HL-60 (cell line): ENCODE measurements at regions not wholly inside any gene's neighbourhood (a gene's known extent, or its start where the extent isn't known, plus 50 kb on each side); places are given as distances from the start of the nearest gene placed in this dataset.
"Not testable (repeated sequence)": the region's sequence is repeated elsewhere in the genome, so short reads cannot be mapped to it uniquely, and the experiment has no call there.

ENCODE experiments used
- DNase-seq, 2 experiments: peaks; one replicate each; pipeline ENCODE4 v3.0.0-alpha.2; 2010 to 2020; ENCODE audit warnings: low read depth in 1 of 2, low spot score in 1 of 2
- H3K27ac ChIP-seq: fragments of 250-450 bp; sonication (Bioruptor Pico); replicated peaks from 2 replicates; pipeline ENCODE4 v1.5.1; 2020; ENCODE audit warnings: mild to moderate bottlenecking, moderate library complexity
- H3K27me3 ChIP-seq: fragments of 250-450 bp; sonication (Bioruptor Pico); 2 replicates; pipeline ENCODE4 v1.5.1; 2021; ENCODE audit warnings: mild to moderate bottlenecking, moderate library complexity; ENCODE audit not compliant: insufficient read depth, poor library complexity, severe bottlenecking
- H3K4me3 ChIP-seq: replicated peaks from 2 replicates; pipeline ENCODE4 v1.5.1; 2011; ENCODE audit warnings: mild to moderate bottlenecking, control low read depth, low read length; ENCODE audit not compliant: insufficient read depth

DNA sequence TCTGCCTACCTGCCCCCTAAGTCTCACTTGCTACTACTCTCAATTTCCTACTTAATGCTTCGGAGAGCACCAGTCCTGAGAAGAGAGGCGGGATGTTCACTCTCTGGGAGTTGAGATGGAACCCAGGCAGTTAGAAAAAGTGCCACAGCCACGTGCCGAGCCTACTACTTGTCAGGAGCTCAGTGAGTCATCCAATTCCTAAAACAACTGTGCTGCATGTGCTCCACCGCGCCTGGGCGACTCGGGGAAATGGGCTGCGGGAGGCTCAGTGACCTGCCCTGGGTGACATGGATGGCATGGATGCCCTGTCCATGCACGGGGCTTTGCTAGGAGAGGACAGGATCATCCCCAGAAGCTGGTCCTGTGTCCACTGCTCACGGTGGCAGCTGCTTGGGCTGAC, 2884.2 kb downstream of the RPIA start:
- not testable (repeated sequence) for H3K27ac ChIP-seq, H3K4me3 ChIP-seq, DNase-seq, H3K27me3 ChIP-seq

DNA sequence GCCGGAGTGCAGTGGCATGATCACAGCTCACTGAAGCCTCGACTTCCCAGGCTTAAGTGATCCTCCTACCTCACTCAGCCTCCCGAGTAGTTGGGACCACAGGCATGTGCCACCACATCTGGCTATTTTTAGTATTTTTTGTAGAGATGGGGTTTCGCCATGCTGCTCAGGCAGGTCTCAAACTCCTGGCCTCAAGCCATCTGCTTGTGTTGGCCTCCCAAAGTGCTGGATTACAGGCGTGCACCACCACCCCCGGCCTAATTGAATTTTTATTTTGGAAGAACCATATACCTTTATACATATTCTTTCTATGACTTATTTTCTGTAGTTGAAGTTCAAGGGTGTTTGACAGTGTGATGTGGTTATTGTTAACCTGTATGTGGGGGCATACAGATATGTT, 2885.9 kb downstream of the RPIA start:
- H3K4me3 ChIP-seq, H3K27me3 ChIP-seq, H3K27ac ChIP-seq, DNase-seq: not testable (repeated sequence)

DNA sequence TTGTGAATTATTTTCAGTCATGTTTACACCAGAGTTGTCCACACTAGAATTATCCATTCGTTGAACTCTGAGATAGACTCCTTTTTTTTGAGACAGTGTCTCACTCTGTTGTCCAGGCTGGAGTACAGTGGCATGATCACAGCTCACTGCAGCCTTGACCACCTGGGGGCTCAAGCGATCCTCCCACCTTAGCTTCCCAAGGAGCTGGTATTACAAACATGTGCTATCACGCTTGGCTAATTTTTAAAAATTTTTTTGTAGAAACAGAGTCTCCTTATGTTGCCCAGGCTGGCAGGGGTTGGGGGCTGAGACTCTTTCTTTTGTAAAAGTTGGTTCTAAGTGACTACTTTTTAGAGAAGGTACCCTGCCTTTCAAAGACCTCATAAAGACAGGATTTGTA, 2887.2 kb downstream of the RPIA start:
- not testable (repeated sequence) for H3K4me3 ChIP-seq, H3K27ac ChIP-seq, H3K27me3 ChIP-seq, DNase-seq

DNA sequence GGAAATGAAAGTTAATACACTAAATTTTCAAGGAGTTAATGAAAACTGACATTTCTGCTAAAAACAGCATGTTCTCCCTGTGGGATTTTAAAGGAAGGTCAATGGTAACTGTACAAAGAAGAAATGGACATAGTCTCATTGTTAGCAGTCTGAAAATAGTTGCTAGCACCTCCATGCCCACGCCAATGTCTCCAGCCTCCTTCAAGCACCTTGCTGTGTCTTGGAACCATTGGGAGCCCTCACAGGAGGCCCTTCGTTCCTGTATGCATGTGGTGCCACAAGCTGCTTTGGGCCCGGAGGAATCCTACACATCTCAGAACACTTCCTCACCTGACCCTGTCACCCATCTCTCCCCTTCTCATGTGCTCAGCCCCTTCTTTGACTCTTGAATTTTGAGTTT, 2888.1 kb downstream of the RPIA start:
- H3K27me3 ChIP-seq, H3K27ac ChIP-seq, DNase-seq, H3K4me3 ChIP-seq: not testable (repeated sequence)

DNA sequence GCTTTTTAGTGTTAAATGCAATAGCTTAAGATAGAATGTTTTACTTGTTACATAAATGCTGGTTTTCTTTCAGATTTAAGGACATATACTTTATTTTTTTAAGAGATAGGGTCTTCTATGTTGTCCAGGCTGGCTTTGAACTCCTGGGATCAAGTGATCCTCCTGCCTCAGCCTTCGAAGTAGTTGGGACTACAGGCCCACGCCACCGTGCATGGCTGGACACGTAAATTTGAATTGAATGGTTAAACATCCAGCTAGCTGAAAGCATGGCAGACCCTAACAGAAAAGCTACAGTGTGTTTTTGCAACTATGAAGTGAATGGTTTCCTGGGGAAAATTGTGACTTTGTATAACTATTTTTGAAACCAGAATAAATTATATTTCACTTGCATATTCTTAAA, 2888.6 kb downstream of the RPIA start:
- DNase-seq, H3K27ac ChIP-seq, H3K27me3 ChIP-seq, H3K4me3 ChIP-seq: not testable (repeated sequence)

DNA sequence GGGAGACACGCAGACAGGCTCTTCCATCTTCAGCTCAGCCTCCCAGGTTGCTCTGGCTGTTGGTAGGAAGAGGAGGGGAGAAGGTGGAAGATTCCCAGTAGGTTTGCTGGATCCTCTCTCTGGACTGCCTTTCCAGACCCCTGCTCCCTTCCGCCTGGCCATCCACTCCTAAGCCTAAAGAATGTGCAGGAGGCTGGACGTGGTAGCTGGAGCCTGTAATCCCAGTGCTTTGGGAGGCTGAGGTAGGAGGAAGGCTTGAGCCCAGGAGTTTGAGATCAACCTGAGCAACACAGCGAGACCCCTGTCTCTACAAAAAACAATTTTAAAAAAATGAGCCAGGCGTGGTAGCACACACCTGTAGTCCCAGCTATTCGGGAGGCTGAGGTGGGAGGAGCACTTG, 2895.6 kb downstream of the RPIA start:
- not testable (repeated sequence) for H3K27me3 ChIP-seq, H3K4me3 ChIP-seq, H3K27ac ChIP-seq, DNase-seq

DNA sequence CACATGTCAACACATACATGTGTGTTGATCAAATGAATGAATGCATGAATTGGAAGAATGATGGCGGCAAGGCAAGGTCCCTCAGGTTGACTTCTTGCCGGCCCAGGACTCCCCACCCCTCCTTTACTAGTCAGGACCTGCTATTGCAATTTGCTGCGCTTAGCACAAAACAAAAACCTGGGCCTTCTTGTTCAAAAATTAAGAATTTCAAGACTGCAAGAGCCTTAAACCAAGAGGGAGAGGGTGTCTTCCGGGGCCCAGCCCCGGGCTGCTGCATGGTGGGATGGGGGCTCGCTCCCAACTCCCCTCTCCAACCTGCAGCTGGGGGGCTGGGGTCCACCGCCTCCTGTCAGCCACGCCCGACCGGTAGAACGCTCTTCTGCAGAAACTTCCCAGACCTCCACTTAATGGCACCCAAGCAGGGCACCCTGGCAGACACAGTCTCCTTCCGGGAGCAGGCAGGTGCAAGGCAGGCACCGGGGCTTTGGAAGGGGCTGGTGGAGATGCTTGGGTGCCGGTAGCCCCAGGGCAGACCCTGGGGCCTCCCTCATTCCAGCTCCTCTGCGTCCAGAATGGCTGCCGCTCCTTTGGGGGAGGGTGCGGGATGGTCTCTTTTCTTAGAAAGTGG, 2896.5 kb downstream of the RPIA start:
- not testable (repeated sequence) for H3K27me3 ChIP-seq, H3K27ac ChIP-seq, H3K4me3 ChIP-seq, DNase-seq

DNA sequence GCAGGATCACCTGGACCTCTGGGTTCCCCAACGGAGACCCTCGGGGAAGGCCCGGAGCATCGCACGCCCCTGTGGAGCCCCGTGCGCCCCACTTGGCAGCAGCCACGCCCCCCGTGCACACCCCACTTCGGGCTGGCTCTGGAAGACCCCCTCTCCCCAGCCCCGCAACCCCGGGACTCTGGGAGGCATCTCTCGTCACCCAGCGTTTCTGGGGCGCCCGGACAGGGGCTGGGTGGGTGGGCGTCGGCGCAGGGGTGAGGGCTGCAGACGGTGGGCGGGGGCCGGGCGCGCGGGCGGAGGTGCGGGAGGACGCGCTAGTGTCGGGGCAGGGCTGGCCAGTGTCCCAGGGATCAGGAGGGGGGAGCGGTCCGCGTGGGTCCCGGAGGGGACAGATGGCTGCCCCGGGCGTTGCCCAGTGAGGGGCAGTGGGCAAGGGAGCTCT, 2897.3 kb downstream of the RPIA start:
- not testable (repeated sequence) for H3K4me3 ChIP-seq, H3K27me3 ChIP-seq, DNase-seq

DNA sequence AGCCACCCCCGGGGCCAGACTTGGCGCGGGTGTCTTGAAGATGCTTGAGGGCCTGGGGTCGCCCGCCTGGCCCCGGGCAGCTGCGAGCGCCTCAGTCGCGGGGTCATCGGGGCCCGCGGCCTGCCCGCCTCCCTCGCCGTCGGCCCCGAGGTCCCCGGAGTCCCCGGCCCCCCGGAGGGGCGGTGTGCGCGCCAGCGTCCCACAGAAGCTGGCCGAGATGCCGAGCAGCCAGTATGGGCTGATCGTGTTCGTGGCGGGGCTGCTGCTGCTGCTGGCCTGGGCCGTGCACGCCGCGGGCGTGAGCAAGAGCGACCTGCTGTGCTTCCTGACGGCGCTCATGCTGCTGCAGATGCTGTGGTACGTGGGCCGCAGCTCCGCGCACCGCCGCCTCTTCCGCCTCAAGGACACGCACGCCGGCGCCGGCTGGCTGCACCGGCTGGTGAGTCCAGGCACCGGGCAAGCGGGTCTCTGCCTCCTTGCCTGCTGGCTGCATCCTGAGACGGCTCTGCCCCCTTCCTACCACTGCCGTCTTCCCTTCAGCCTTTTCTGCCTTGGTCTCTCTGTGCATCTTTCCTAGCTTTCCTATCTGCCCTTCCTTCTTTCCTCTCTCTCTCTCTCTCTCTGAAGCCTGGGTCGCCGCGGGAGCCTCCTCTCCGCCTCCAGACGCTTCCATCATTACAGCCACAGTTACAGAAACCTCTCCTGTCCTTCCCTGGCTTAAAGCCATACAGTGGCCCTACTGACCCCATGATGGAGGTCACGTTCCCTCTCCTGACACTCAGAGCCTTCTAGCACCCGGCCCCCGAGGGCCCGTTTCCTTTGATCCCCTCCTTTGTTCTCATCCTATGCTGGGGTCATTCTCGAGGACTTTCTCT, 2898.2 kb downstream of the RPIA start:
- H3K27ac ChIP-seq, H3K27me3 ChIP-seq, H3K4me3 ChIP-seq, DNase-seq: not testable (repeated sequence)

More for the DNA sequence above, 2897.3 kb downstream of the RPIA start:
- H3K27ac ChIP-seq, result not testable (repeated sequence)

DNA sequence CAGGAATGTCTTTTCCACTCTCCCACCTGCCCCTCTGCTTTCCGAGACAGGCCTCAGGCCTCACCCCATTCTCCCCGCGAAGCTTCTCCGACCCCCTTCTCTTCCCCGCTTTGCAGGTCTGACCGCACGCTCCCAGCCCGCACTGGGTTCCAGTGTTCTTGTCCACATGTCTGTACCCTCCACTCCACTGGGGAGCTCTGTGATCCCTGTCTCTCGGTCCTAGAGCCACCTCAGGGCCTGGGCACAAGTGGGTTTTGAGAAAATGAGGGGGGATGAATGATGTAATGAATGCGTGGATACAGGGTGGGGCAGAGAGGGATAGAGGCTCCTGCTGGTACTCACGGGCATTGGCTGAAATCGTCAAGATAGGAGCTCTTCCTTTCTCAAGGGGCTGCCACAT, 2898.9 kb downstream of the RPIA start:
- not testable (repeated sequence) for H3K27ac ChIP-seq, H3K4me3 ChIP-seq, H3K27me3 ChIP-seq, DNase-seq

DNA sequence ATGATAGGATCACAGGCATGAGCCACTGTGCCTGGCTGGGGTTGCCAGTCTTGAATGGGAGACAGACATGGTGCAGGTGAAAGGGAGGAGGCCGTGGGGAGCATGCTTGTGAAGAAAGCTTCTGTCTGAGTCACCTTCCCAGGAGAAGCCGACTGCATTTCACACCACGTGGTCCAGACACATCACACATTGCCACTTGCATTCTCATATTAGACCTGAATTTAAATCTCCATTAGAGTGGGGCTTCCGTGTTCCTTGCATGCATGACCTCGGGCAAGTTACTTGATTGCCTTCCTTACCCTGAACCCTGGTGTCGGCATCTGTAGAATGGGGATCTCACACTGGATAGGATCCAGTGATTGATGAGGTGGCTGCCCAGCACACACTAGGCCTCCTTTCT, 2899.6 kb downstream of the RPIA start:
- not testable (repeated sequence) for H3K27ac ChIP-seq, H3K4me3 ChIP-seq, DNase-seq, H3K27me3 ChIP-seq

DNA sequence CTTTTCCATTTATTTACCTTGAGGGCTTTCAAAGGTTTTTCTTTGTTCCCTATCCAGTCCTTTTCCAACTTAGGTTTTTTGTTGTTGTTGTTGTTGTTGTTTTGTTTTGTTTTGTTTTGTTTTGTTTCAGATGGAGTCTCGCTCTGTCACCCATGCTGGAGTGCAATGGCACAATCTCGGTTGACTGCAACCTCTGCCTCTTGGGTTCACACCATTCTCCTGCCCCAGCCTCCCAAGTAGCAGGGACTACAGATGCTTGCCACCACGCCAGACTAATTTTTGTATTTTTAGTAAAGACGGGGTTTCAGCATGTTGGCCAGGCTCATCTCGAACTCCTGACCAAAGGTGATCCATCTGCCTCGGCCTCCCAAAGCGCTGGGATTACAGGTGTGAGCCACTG, 2906.0 kb downstream of the RPIA start:
- H3K27ac ChIP-seq, H3K4me3 ChIP-seq, H3K27me3 ChIP-seq, DNase-seq: not testable (repeated sequence)

DNA sequence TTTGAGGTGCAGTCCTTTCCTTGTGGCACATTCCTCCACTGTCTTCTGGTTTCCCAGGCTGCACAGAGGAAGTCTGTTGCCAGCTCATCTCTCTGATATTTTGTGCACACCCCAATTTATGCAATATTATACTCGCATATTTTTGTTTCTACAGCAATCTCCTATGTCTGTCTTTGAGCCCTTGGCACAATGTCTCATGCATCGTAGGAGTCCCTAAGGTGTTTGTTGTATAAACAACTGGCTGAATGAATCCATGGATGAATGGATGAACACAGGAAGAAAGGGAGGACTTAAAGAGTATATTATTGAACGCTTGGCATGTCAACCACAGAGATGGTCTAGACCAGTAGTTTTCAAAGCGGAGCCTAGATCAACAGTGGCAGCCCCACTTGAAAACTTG, 2907.0 kb downstream of the RPIA start:
- not testable (repeated sequence) for H3K27ac ChIP-seq, DNase-seq, H3K4me3 ChIP-seq, H3K27me3 ChIP-seq

DNA sequence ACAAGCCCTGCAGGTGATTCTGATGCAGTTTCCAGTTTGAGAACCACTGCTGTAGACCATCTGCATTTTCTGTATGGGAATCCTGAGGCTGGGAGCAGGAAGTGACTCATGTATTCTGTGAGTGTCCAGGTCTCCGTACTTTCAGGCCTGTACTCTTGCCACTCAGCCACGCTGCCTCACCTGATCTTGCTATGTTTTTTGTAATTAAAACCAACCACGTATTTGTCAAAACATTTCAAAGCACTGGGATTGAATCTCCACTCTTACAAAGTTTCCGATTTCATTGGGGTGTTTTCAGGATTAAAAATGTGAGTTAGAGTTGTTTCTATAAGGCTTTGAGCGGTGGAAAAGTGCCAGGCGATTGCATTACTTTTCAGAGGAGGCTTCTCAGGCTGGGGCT, 2907.5 kb downstream of the RPIA start:
- not testable (repeated sequence) for H3K4me3 ChIP-seq, H3K27ac ChIP-seq, H3K27me3 ChIP-seq, DNase-seq

DNA sequence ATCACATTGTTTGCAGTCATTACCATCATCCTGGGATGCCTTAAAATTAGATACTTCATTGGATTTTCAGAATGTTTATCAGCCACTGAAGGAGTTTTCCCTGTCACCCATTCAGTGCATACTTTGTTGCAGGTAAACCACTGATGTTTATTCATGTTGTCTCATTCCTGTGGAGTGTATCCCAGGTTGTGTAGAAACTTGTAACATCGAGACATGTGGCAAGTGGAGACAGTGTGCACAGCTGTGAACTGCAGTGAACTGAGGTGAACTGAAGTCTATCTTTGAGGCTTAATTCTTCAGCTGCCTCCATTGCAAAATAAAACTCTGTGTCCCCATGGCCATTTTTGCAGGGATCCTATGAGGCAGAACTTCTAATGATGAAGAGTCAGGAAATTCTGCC, 2911.4 kb downstream of the RPIA start:
- not testable (repeated sequence) for DNase-seq, H3K27ac ChIP-seq, H3K27me3 ChIP-seq, H3K4me3 ChIP-seq
